ENCODE measurements at regions not wholly inside any gene's neighbourhood (a gene's known extent, or its start where the extent isn't known, plus 50 kb on each side); places are given as distances from the start of the nearest gene placed in this dataset.

GRCh38 chr13:23963947-23964346, 66.6 kb upstream of the C1QTNF9B start:
- Histone ChIP-seq H3K4me2 (ENCODE audit: low read depth, low read length, poor library complexity, severe bottlenecking) (no peak overlapping the region), H3K27me3 (ENCODE audit: insufficient read depth, low read length, poor library complexity, severe bottlenecking) (no peaks in the 10 kb centered on the region), H3K4me1 (ENCODE audit: insufficient read depth, low read length, poor library complexity, severe bottlenecking) (peaks cover 9% of the 10 kb centered on the region), H3K4me3 (ENCODE audit: low read length, poor library complexity, severe bottlenecking) (no peak overlapping the region), H3K36me3 (ENCODE audit: insufficient read depth, low read length) (no peaks in the 10 kb centered on the region), H3K9me2 (replicated peaks; ENCODE audit: low read depth, low read length) (no peaks in the 10 kb centered on the region), H3F3A (ENCODE audit: low read depth) (no peaks in the 10 kb centered on the region), H3K9me3 (ENCODE audit: insufficient read depth, low read depth, low read length) (no peaks in the 10 kb centered on the region), H4K20me1 (ENCODE audit: insufficient read depth, low read length, poor library complexity, severe bottlenecking) (no peaks in the 10 kb centered on the region), H3K9ac (ENCODE audit: low read depth, low read length, poor library complexity, severe bottlenecking) (no peak overlapping the region), H2AFZ (ENCODE audit: low read length) (no peak overlapping the region), H3K79me2 (ENCODE audit: insufficient read depth, low read length) (no peaks in the 10 kb centered on the region)
- TF ChIP-seq CTCF (conservative IDR thresholded peaks at IDR 0.05; ENCODE audit: low read length) (no peak), EZH2phosphoT487 (IDR thresholded peaks at IDR 0.05; ENCODE audit: borderline replicate concordance) (no peak)

- Histone ChIP-seq H3K36me3 (ENCODE audit: insufficient read depth, low read length) (no peaks in the 10 kb centered on the region), H3K9me3 (ENCODE audit: insufficient read depth, low read depth, low read length) (no peaks in the 10 kb centered on the region), H3K9me2 (replicated peaks; ENCODE audit: low read depth, low read length) (no peaks in the 10 kb centered on the region), H3K79me2 (ENCODE audit: insufficient read depth, low read length) (no peaks in the 10 kb centered on the region), H3K9ac (ENCODE audit: low read depth, low read length, poor library complexity, severe bottlenecking) (no peak overlapping the region), H3K4me2 (ENCODE audit: low read depth, low read length, poor library complexity, severe bottlenecking) (no peak overlapping the region), H3F3A (ENCODE audit: low read depth) (no peaks in the 10 kb centered on the region), H2AFZ (ENCODE audit: low read length) (no peak overlapping the region), H4K20me1 (ENCODE audit: insufficient read depth, low read length, poor library complexity, severe bottlenecking) (no peaks in the 10 kb centered on the region), H3K4me1 (ENCODE audit: insufficient read depth, low read length, poor library complexity, severe bottlenecking) (peaks cover 9% of the 10 kb centered on the region), H3K4me3 (ENCODE audit: low read length, poor library complexity, severe bottlenecking) (no peak overlapping the region), H3K27me3 (ENCODE audit: insufficient read depth, low read length, poor library complexity, severe bottlenecking) (no peaks in the 10 kb centered on the region)
- TF ChIP-seq EZH2phosphoT487 (IDR thresholded peaks at IDR 0.05; ENCODE audit: borderline replicate concordance) (no peak), CTCF (conservative IDR thresholded peaks at IDR 0.05; ENCODE audit: low read length) (no peak)
These were observed 68.0 kb upstream of the C1QTNF9B start for GRCh38 chr13:23965346-23965745.

- peak overlapping the region; percentile 62 for H3K4me2 ChIP-seq (ENCODE audit: low read depth, low read length, poor library complexity, severe bottlenecking)
- H3F3A ChIP-seq (ENCODE audit: low read depth) = no peaks in the 10 kb centered on the region
- peak overlapping the region; percentile 52 for H3K4me3 ChIP-seq (ENCODE audit: low read length, poor library complexity, severe bottlenecking)
- H3K27me3 ChIP-seq (ENCODE audit: insufficient read depth, low read length, poor library complexity, severe bottlenecking) = no peaks in the 10 kb centered on the region
- H3K36me3 ChIP-seq (ENCODE audit: insufficient read depth, low read length) = no peaks in the 10 kb centered on the region
- peaks cover 9% of the 10 kb centered on the region for H3K4me1 ChIP-seq (ENCODE audit: insufficient read depth, low read length, poor library complexity, severe bottlenecking)
- peak overlapping the region; percentile 80 for H2AFZ ChIP-seq (ENCODE audit: low read length)
- TF ChIP-seq CTCF (conservative IDR thresholded peaks at IDR 0.05; ENCODE audit: low read length) = no peak
- TF ChIP-seq EZH2phosphoT487 (IDR thresholded peaks at IDR 0.05; ENCODE audit: borderline replicate concordance) = no peak
- peak overlapping the region; percentile 11 for H3K9ac ChIP-seq (ENCODE audit: low read depth, low read length, poor library complexity, severe bottlenecking)
- H3K9me3 ChIP-seq (ENCODE audit: insufficient read depth, low read depth, low read length) = no peaks in the 10 kb centered on the region
- H4K20me1 ChIP-seq (ENCODE audit: insufficient read depth, low read length, poor library complexity, severe bottlenecking) = no peaks in the 10 kb centered on the region
- no peaks in the 10 kb centered on the region for H3K79me2 ChIP-seq (ENCODE audit: insufficient read depth, low read length)
- H3K9me2 ChIP-seq (replicated peaks; ENCODE audit: low read depth, low read length) = no peaks in the 10 kb centered on the region
These were observed 69.0 kb upstream of the C1QTNF9B start for GRCh38 chr13:23966221-23966690.

All from Loucy (cell line).